Neural progenitor cell (in vitro differentiated cells): ENCODE measurements at regions not wholly inside any gene's neighbourhood (a gene's known extent, or its start where the extent isn't known, plus 50 kb on each side); places are given as distances from the start of the nearest gene placed in this dataset.
A peak's percentile ranks its signal among the peaks of the same experiment; 100 is the strongest.
"Not testable (repeated sequence)": the region's sequence is repeated elsewhere in the genome, so short reads cannot be mapped to it uniquely, and the experiment has no call there.

ENCODE experiments used
- DNase-seq: peaks from one replicate; pipeline ENCODE4 v3.0.0-alpha.2; 2016; ENCODE audit warnings: low spot score
- H2AFZ ChIP-seq: fragments of 200-600 bp; sonication (generic); replicated peaks from 2 replicates; pipeline ENCODE4 v1.6.1; 2016; ENCODE audit warnings: antibody characterized with exemption
- H3F3A ChIP-seq: fragments of 200-600 bp; sonication (generic); 2 replicates; pipeline ENCODE4 v1.6.1; 2016; ENCODE audit warnings: antibody characterized with exemption, low read depth
- H3K27ac ChIP-seq: fragments of 200-600 bp; sonication (generic); 2 replicates; pipeline ENCODE4 v1.5.1; 2016; ENCODE audit warnings: mild to moderate bottlenecking
- H3K27me3 ChIP-seq: fragments of 200-600 bp; sonication (generic); 2 replicates; pipeline ENCODE4 v1.6.1; 2016; ENCODE audit warnings: mild to moderate bottlenecking, moderate library complexity
- H3K36me3 ChIP-seq: fragments of 200-600 bp; sonication (generic); 2 replicates; pipeline ENCODE4 v1.5.1; 2016
- H3K4me1 ChIP-seq: fragments of 200-600 bp; sonication (generic); 2 replicates; pipeline ENCODE4 v1.6.1; 2016; ENCODE audit warnings: mixed run types
- H3K4me2 ChIP-seq: fragments of 200-600 bp; sonication (generic); 2 replicates; pipeline ENCODE4 v1.6.1; 2016
- H3K4me3 ChIP-seq: fragments of 200-600 bp; sonication (generic); 2 replicates; pipeline ENCODE4 v1.5.1; 2016
- H3K79me2 ChIP-seq: fragments of 200-600 bp; sonication (generic); 2 replicates; pipeline ENCODE4 v1.6.1; 2016; ENCODE audit warnings: low read depth
- H3K9ac ChIP-seq: fragments of 200-600 bp; sonication (generic); 2 replicates; pipeline ENCODE4 v1.6.1; 2016
- H3K9me3 ChIP-seq: fragments of 200-600 bp; sonication (generic); 2 replicates; pipeline ENCODE4 v1.5.1; 2016; ENCODE audit warnings: low read depth
- H4K20me1 ChIP-seq: fragments of 200-600 bp; sonication (generic); 2 replicates; pipeline ENCODE4 v1.6.1; 2016; ENCODE audit warnings: low read depth
- H3K27ac Mint-ChIP-seq: 3 replicates; pipeline ENCODE4 v1.8.0; 2021; ENCODE audit warnings: mixed read lengths
- H3K27me3 Mint-ChIP-seq: 2 replicates; pipeline ENCODE4 v1.8.0; 2022; ENCODE audit warnings: low read depth, mild to moderate bottlenecking, inconsistent platforms, moderate library complexity, mixed read lengths; ENCODE audit not compliant: insufficient read depth
- H3K36me3 Mint-ChIP-seq: 3 replicates; pipeline ENCODE4 v1.8.0; 2021; ENCODE audit warnings: mixed read lengths
- H3K4me1 Mint-ChIP-seq: 3 replicates; pipeline ENCODE4 v1.8.0; 2021; ENCODE audit warnings: mixed read lengths
- H3K4me3 Mint-ChIP-seq: 3 replicates; pipeline ENCODE4 v1.8.0; 2021; ENCODE audit warnings: mild to moderate bottlenecking, moderate library complexity, mixed read lengths
- H3K9me3 Mint-ChIP-seq: 3 replicates; pipeline ENCODE4 v1.8.0; 2020; ENCODE audit warnings: mixed read lengths
- CTCF ChIP-seq: fragments of 200-600 bp; sonication (generic); IDR thresholded peaks from 2 replicates; pipeline ENCODE4 v1.5.1; 2017; ENCODE audit warnings: antibody characterized with exemption, mild to moderate bottlenecking
- EZH2 ChIP-seq: fragments of 200-600 bp; sonication (generic); IDR thresholded peaks from 2 replicates; pipeline ENCODE4 v1.6.1; 2017; ENCODE audit warnings: antibody characterized with exemption, mild to moderate bottlenecking, moderate library complexity
- EZH2phosphoT487 ChIP-seq: fragments of 200-600 bp; sonication (generic); IDR thresholded peaks from 2 replicates; pipeline ENCODE4 v1.6.1; 2017; ENCODE audit warnings: antibody characterized with exemption

- Mint-ChIP-seq H3K9me3 (no peaks in the 10 kb centered on the region), H3K4me3 (no peak overlapping the region), H3K27ac (no peak overlapping the region), H3K36me3 (no peaks in the 10 kb centered on the region), H3K4me1 (no peaks in the 10 kb centered on the region), H3K27me3 (no peaks in the 10 kb centered on the region)
- Histone ChIP-seq H3K27me3 (no peaks in the 10 kb centered on the region), H3K9me3 (no peaks in the 10 kb centered on the region), H3K79me2 (no peaks in the 10 kb centered on the region), H3F3A (no peaks in the 10 kb centered on the region), H3K36me3 (no peaks in the 10 kb centered on the region), H3K27ac (no peak overlapping the region), H4K20me1 (no peaks in the 10 kb centered on the region), H3K9ac (no peak overlapping the region), H3K4me2 (no peak overlapping the region), H2AFZ (no peak overlapping the region), H3K4me3 (no peak overlapping the region), H3K4me1 (no peaks in the 10 kb centered on the region)
- DNase-seq: no peak
- TF ChIP-seq EZH2phosphoT487 (no peak), EZH2 (no peak), CTCF (no peak)
Observed at GRCh38 chr9:26508897-26509296, 383.7 kb downstream of the CAAP1 start.

- TF ChIP-seq EZH2: no peak
- no peak for TF ChIP-seq EZH2phosphoT487
- no peak for TF ChIP-seq CTCF
- Mint-ChIP-seq H3K27ac (no peak overlapping the region), H3K4me1 (no peaks in the 10 kb centered on the region), H3K9me3 (no peaks in the 10 kb centered on the region), H3K27me3 (no peaks in the 10 kb centered on the region), H3K4me3 (no peak overlapping the region), H3K36me3 (no peaks in the 10 kb centered on the region)
- Histone ChIP-seq H3K4me3 (no peak overlapping the region), H3K79me2 (no peaks in the 10 kb centered on the region), H3K4me2 (no peak overlapping the region), H3K9ac (no peak overlapping the region), H3F3A (no peaks in the 10 kb centered on the region), H3K27ac (no peak overlapping the region), H3K36me3 (no peaks in the 10 kb centered on the region), H2AFZ (no peak overlapping the region), H3K9me3 (no peaks in the 10 kb centered on the region), H4K20me1 (no peaks in the 10 kb centered on the region), H3K4me1 (no peaks in the 10 kb centered on the region), H3K27me3 (no peaks in the 10 kb centered on the region)
- no peak for DNase-seq
Observed at GRCh38 chr9:26504057-26504456, 388.5 kb downstream of the CAAP1 start.

- H3K36me3 ChIP-seq: no peaks in the 10 kb centered on the region
- H3K4me1 ChIP-seq: no peaks in the 10 kb centered on the region
- no peak overlapping the region for H3K27ac ChIP-seq
- Mint-ChIP-seq H3K4me1 (no peaks in the 10 kb centered on the region), H3K4me3 (no peak overlapping the region), H3K9me3 (peaks cover 6% of the 10 kb centered on the region), H3K36me3 (no peaks in the 10 kb centered on the region), H3K27me3 (no peaks in the 10 kb centered on the region), H3K27ac (no peak overlapping the region)
- H3K9me3 ChIP-seq: no peaks in the 10 kb centered on the region
- no peak overlapping the region for H3K9ac ChIP-seq
- TF ChIP-seq CTCF (peak; percentile 60), EZH2 (no peak)
- H4K20me1 ChIP-seq: no peaks in the 10 kb centered on the region
- H2AFZ ChIP-seq: peak overlapping the region; percentile 87
- peak; percentile 65 for DNase-seq
- H3F3A ChIP-seq: no peaks in the 10 kb centered on the region
- H3K79me2 ChIP-seq: no peaks in the 10 kb centered on the region
- H3K27me3 ChIP-seq: no peaks in the 10 kb centered on the region
- no peak overlapping the region for H3K4me2 ChIP-seq
- no peak overlapping the region for H3K4me3 ChIP-seq
Observed at GRCh38 chr9:26502311-26502710, 390.3 kb downstream of the CAAP1 start.

- H3K4me3 Mint-ChIP-seq: no peak overlapping the region
- H3K27me3 ChIP-seq: no peaks in the 10 kb centered on the region
- H3K79me2 ChIP-seq: no peaks in the 10 kb centered on the region
- H3K27ac Mint-ChIP-seq: no peak overlapping the region
- no peak overlapping the region for H3K4me3 ChIP-seq
- no peak overlapping the region for H3K27ac ChIP-seq
- H3K27me3 Mint-ChIP-seq: no peaks in the 10 kb centered on the region
- no peaks in the 10 kb centered on the region for H3K9me3 ChIP-seq
- no peak for TF ChIP-seq CTCF
- no peak for TF ChIP-seq EZH2
- TF ChIP-seq EZH2phosphoT487: no peak
- no peaks in the 10 kb centered on the region for H3K4me1 Mint-ChIP-seq
- H3K4me1 ChIP-seq: no peaks in the 10 kb centered on the region
- H3F3A ChIP-seq: no peaks in the 10 kb centered on the region
- no peaks in the 10 kb centered on the region for H4K20me1 ChIP-seq
- no peak overlapping the region for H2AFZ ChIP-seq
- no peak overlapping the region for H3K4me2 ChIP-seq
- peaks cover 7% of the 10 kb centered on the region for H3K9me3 Mint-ChIP-seq
- no peak overlapping the region for H3K9ac ChIP-seq
- H3K36me3 ChIP-seq: no peaks in the 10 kb centered on the region
- H3K36me3 Mint-ChIP-seq: no peaks in the 10 kb centered on the region
- no peak for DNase-seq
Observed at GRCh38 chr9:26500471-26500870, 392.1 kb downstream of the CAAP1 start.

GRCh38 chr9:26492608-26493521 is 399.7 kb downstream of the CAAP1 start:
- not testable (repeated sequence) for H3K4me2 ChIP-seq, H3F3A ChIP-seq, H3K79me2 ChIP-seq, H3K36me3 Mint-ChIP-seq, H3K4me3 ChIP-seq, DNase-seq, H3K4me3 Mint-ChIP-seq, H3K27ac Mint-ChIP-seq, H4K20me1 ChIP-seq, H3K9ac ChIP-seq, H3K4me1 Mint-ChIP-seq, H2AFZ ChIP-seq, H3K27ac ChIP-seq, H3K9me3 ChIP-seq, H3K36me3 ChIP-seq, H3K4me1 ChIP-seq, H3K27me3 ChIP-seq, H3K27me3 Mint-ChIP-seq
- peaks cover 21% of the 10 kb centered on the region for H3K9me3 Mint-ChIP-seq
